ENCODE measurements at regions not wholly inside any gene's neighbourhood (a gene's known extent, or its start where the extent isn't known, plus 50 kb on each side); places are given as distances from the start of the nearest gene placed in this dataset.

DNA sequence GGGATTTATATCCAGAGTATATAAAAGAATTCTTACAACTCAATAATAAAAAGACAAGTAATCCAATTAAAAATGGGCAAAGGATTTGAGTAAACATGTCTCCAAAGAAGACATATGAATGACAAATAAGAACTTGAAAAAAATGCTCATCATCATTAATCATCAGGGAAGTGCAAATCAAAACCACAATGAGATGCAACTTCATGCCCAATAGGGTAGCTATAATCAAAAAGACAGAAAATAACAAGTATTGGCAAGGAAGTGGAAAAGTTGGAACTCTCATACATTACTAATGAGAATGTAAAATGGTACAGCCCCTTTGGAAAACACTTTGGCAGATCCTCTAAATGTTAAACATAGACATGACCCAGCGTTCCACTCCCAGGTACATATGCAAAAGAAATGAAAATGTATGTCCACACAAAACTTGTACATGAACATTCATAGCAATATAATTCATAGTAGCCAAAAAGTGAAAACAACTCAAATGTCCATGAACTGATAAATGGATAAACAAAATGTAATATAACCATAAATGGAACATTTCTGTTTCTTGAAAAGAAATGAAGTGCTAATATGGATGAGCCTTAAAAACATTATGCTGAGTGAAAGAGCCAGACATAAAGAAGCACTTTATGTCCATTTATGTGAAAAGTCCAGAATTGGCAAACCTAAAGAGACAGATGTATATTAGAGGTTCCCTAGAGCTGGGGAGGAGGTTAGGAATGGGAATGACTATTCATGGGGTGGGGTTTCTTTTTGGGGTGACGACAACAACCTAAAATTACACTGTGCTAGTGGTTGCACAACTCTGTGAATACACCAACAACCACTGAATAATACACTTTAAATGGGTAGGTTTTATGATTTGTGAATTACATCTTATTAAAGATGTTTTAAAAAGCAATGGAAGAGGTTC lies 259.7 kb downstream of the RHOU start:
- TF ChIP-seq POLR2A (IDR thresholded peaks at IDR 0.05), result no peak
- TF ChIP-seq, protein P1, sequence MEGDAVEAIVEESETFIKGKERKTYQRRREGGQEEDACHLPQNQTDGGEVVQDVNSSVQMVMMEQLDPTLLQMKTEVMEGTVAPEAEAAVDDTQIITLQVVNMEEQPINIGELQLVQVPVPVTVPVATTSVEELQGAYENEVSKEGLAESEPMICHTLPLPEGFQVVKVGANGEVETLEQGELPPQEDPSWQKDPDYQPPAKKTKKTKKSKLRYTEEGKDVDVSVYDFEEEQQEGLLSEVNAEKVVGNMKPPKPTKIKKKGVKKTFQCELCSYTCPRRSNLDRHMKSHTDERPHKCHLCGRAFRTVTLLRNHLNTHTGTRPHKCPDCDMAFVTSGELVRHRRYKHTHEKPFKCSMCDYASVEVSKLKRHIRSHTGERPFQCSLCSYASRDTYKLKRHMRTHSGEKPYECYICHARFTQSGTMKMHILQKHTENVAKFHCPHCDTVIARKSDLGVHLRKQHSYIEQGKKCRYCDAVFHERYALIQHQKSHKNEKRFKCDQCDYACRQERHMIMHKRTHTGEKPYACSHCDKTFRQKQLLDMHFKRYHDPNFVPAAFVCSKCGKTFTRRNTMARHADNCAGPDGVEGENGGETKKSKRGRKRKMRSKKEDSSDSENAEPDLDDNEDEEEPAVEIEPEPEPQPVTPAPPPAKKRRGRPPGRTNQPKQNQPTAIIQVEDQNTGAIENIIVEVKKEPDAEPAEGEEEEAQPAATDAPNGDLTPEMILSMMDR (IDR thresholded peaks at IDR 0.05), result no peak
- TF ChIP-seq EP300 (IDR thresholded peaks at IDR 0.05), result no peak

DNA sequence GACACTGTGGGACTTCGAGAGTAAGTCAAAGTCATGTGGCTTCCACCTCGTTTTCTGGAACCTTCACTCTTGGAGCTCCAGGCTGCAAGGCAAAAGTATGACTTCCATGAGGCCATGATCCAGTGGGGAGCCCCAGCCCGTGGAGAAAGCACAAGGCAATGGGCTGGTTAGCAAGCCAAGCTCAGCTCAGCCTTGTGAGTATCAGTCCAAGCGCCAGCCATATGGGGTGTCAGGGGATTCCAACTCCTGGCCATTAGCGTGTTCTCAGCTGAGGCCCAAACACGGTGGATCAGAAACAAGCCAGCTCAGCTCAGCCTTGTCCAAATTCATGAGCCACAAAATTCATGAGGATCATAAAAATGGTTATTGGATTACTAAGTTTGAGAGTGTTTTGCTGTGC lies 261.0 kb downstream of the RHOU start:
- no peak overlapping the region for H3K4me3 ChIP-seq
- no peaks in the 10 kb centered on the region for H3K27me3 ChIP-seq
- intact Hi-C loops (cut with DNase I), result no loop called here
- no peak for TF ChIP-seq POLR2A (IDR thresholded peaks at IDR 0.05)
- TF ChIP-seq EP300 (IDR thresholded peaks at IDR 0.05), result no peak
- TF ChIP-seq, protein P1 (IDR thresholded peaks at IDR 0.05), result no peak
- 91 to 96% (median 92%) methylated on average over 6 of the region's 6 CpGs for WGBS, 3 donors
- H3K4me1 ChIP-seq (ENCODE audit: insufficient read depth), result no peaks in the 10 kb centered on the region
- H3K9me3 ChIP-seq, result no peaks in the 10 kb centered on the region
- DNase-seq, result peak in 1 of 5 donors; percentile 2
- no peaks in the 10 kb centered on the region for H3K36me3 ChIP-seq
- H3K27ac ChIP-seq, result no peak overlapping the region

More for the DNA sequence above, 259.7 kb downstream of the RHOU start:
- WGBS, 3 donors, result 87 to 92% (median 89%) methylated on average over 2 of the region's 2 CpGs
- H3K4me3 ChIP-seq, result no peak overlapping the region
- H3K4me1 ChIP-seq (ENCODE audit: insufficient read depth), result peaks cover 8% of the 10 kb centered on the region
- no peak overlapping the region for H3K27ac ChIP-seq
- H3K27me3 ChIP-seq, result no peaks in the 10 kb centered on the region
- no peaks in the 10 kb centered on the region for H3K36me3 ChIP-seq
- no peak for DNase-seq
- intact Hi-C loops (cut with DNase I), result no loop called here
- H3K9me3 ChIP-seq, result no peaks in the 10 kb centered on the region

DNA sequence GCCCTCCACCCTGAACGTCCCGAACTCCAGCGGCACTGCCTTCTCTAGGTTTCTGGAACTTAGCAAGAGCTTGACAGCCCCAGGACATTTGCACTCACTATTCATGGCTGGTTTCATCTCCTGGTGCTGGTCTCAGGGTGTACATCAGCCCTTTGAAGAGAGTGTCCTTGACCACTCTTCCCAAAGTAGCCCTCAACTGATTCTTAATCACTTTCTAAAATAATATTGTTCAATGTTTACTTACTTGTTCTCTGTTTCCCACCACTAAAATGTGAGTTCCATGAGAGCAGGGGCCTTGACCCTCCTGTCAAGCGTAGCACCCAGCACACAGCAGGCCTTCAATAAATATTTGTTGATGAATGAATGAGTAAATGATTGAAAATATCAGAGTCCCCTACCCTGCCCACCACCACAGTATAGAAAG lies 262.5 kb downstream of the RHOU start:
- TF ChIP-seq EP300 (IDR thresholded peaks at IDR 0.05) (no peak), POLR2A (IDR thresholded peaks at IDR 0.05) (no peak)
- TF ChIP-seq, protein P1 (IDR thresholded peaks at IDR 0.05), result no peak
- Histone ChIP-seq H3K4me1 (ENCODE audit: insufficient read depth) (no peaks in the 10 kb centered on the region), H3K4me3 (no peak overlapping the region), H3K9me3 (no peaks in the 10 kb centered on the region), H3K27me3 (no peaks in the 10 kb centered on the region), H3K27ac (no peak overlapping the region), H3K36me3 (no peaks in the 10 kb centered on the region)
- DNase-seq, result no peak
- 95 to 97% (median 95%) methylated on average over 4 of the region's 4 CpGs for WGBS, 3 donors
- intact Hi-C loops (cut with DNase I), result no loop called here

DNA sequence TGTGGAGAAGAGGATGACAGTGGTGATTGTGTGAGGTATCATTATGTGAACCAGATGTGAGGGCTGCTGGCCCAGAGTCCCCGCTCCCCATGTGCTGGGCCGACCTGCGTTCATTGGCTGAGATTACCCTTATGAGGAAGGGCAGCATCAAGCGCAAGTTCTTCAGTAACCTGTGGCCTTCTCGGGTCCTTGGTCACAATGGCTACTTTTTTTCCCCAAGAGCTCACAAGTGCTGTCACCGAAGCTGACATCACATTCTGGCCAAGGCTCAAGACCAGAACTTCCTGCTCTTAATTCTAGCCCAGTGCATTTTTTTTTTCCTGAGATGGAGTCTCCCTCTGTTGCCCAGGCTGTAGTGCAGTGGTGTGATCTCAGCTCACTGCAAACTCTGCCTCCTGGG lies 262.9 kb downstream of the RHOU start:
- intact Hi-C loops (cut with DNase I), result no loop called here
- DNase-seq, result no peak
- TF ChIP-seq, protein P1 (IDR thresholded peaks at IDR 0.05), result no peak
- TF ChIP-seq EP300 (IDR thresholded peaks at IDR 0.05), result no peak
- TF ChIP-seq POLR2A (IDR thresholded peaks at IDR 0.05), result no peak
- 88 to 91% (median 89%) methylated on average over 6 of the region's 6 CpGs for WGBS, 3 donors
- Histone ChIP-seq H3K4me3 (no peak overlapping the region), H3K4me1 (ENCODE audit: insufficient read depth) (no peaks in the 10 kb centered on the region), H3K36me3 (no peaks in the 10 kb centered on the region), H3K9me3 (no peaks in the 10 kb centered on the region), H3K27ac (no peak overlapping the region), H3K27me3 (no peaks in the 10 kb centered on the region)

Data from ovary (tissue), 7 donors.